Stimulated activated memory B cell treated with anti-CD40 and anti-IgM and Interleukin-4, amounts not matched to agents 10 μg/mL and 1 μg/mL and 100 μg/mL, for 72 hours (primary cell): ENCODE measurements at regions not wholly inside any gene's neighbourhood (a gene's known extent, or its start where the extent isn't known, plus 50 kb on each side); places are given as distances from the start of the nearest gene placed in this dataset.
"Not testable (repeated sequence)": the region's sequence is repeated elsewhere in the genome, so short reads cannot be mapped to it uniquely, and the experiment has no call there.

Experiments used
- ATAC-seq: fragments of 150-1000 bp; cut with Tn5 transposase; 2 replicates; pipeline ENCODE4 v1.10.0; 2021
- H3K27ac Mint-ChIP-seq: one replicate; pipeline ENCODE4 v1.8.0; 2022; ENCODE audit warnings: mild to moderate bottlenecking, mixed read lengths
- H3K27me3 Mint-ChIP-seq: one replicate; pipeline ENCODE4 v1.8.0; 2022; ENCODE audit warnings: mixed read lengths
- H3K36me3 Mint-ChIP-seq: one replicate; pipeline ENCODE4 v1.8.0; 2022; ENCODE audit warnings: mixed read lengths
- H3K4me1 Mint-ChIP-seq: one replicate; pipeline ENCODE4 v1.8.0; 2022; ENCODE audit warnings: mixed read lengths
- H3K4me3 Mint-ChIP-seq: one replicate; pipeline ENCODE4 v1.8.0; 2022; ENCODE audit warnings: mild to moderate bottlenecking, moderate library complexity, mixed read lengths
- H3K9me3 Mint-ChIP-seq: one replicate; pipeline ENCODE4 v1.8.0; 2022; ENCODE audit warnings: mixed read lengths

DNA sequence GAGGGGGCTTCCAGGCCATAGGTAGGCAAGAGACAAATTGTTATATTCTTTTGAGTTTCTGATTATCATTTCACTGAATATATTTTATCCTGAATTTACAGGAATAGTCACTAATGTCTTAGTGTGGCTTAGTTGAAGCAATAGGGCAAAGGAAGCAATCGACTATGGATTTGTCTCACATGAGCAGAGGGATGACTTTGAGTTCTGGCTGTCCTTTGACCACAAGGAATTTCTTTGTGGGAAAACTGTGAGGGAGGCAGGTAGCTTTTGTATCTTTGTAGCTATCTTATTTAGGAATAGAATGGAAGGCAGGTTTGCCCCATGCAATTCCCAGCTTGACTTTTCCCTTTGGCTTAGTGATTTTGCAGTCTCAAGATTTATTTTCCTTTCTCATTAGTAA, 207.3 kb upstream of the ANXA10 start:
- H3K9me3 Mint-ChIP-seq = peaks cover 6% of the 10 kb centered on the region
- no peak overlapping the region for H3K4me3 Mint-ChIP-seq
- no peak overlapping the region for H3K27ac Mint-ChIP-seq
- no peaks in the 10 kb centered on the region for H3K36me3 Mint-ChIP-seq
- no peaks in the 10 kb centered on the region for H3K27me3 Mint-ChIP-seq
- ATAC-seq = no peak
- H3K4me1 Mint-ChIP-seq = no peaks in the 10 kb centered on the region

DNA sequence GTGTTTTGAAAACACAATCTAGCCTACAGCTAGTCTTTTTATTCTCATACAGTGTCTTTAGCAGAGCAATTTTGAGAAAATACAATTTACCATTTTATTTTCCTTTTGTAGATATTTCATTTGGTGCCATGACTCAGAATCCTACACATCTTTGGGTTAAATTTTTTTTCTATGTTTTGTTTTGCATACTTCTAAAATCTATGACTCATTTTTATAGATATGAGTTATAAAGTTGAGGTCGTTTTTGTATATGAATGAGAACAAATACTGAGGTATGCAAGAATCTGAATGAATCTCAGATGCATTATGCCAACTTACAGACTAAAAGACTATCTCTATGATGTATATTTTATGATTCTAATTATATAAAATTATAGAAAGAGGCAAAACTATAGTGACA, 206.5 kb upstream of the ANXA10 start:
- Mint-ChIP-seq H3K4me3 (no peak overlapping the region), H3K36me3 (no peaks in the 10 kb centered on the region), H3K4me1 (no peaks in the 10 kb centered on the region), H3K27me3 (no peaks in the 10 kb centered on the region), H3K9me3 (peaks cover 5% of the 10 kb centered on the region), H3K27ac (no peak overlapping the region)
- ATAC-seq = no peak

DNA sequence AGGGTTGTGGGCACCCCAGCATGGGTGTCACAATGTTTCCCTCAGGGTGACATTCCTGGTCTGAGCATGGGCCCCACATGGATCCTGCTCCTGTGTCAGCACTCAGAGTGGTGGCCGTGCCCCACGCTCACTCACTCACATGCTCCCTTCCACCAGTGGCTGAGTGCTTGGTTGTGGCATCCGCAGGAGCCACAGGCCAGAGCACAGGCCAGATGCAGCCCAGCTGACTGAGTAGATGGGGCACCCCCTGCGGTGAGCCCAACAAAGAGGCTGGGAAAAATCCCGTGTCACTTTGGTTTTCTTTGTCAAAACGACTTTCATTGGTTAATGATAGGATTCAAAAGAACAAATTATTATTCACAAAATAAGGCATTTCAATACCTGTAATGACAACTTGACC, 204.6 kb upstream of the ANXA10 start:
- Mint-ChIP-seq H3K4me1 (no peaks in the 10 kb centered on the region), H3K27ac (no peak overlapping the region), H3K36me3 (no peaks in the 10 kb centered on the region), H3K9me3 (peaks cover 5% of the 10 kb centered on the region), H3K4me3 (no peak overlapping the region), H3K27me3 (no peaks in the 10 kb centered on the region)
- no peak for ATAC-seq

DNA sequence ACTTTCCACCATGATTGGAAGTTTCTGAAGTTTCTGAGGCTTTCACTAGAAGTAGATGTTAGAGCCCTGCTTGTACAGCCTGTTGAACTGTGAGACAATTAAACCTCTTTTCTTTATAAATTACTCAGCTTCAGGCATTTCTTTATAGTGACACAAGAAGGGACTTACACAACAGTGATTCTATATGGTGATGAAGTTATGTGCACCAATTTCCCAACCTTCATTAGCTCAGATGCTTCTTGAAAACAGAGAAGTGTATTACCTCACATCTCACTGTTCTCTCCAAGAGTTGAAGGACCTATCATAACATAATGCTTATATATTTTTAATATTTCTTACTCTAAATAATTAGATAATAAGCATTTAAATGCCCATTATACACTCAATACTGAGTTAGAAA, 202.1 kb upstream of the ANXA10 start:
- Mint-ChIP-seq H3K27ac (no peak overlapping the region), H3K4me1 (no peaks in the 10 kb centered on the region), H3K36me3 (no peaks in the 10 kb centered on the region), H3K27me3 (no peaks in the 10 kb centered on the region), H3K9me3 (peaks cover 5% of the 10 kb centered on the region), H3K4me3 (no peak overlapping the region)
- no peak for ATAC-seq

DNA sequence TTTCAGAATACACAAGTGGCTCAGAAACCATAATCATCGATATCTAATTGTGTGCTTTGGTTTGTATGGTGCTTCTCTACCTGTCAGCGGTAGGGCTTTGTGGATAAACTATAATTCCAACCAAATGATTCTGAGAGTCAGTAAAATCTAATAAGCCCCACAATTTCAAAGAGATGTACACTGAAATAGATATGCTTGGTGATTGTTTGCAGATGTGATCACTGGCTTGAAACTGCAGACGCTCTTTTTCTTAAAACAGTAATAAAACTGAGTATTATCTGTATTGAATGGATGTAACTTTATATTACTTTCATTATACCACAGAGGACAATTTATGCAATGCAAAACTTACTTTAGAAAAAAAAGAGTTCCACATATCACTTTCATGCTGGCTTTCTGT, 198.8 kb upstream of the ANXA10 start:
- H3K4me1 Mint-ChIP-seq = no peaks in the 10 kb centered on the region
- H3K4me3 Mint-ChIP-seq = no peak overlapping the region
- no peak overlapping the region for H3K27ac Mint-ChIP-seq
- no peak for ATAC-seq
- no peaks in the 10 kb centered on the region for H3K27me3 Mint-ChIP-seq
- H3K9me3 Mint-ChIP-seq = peaks cover 2% of the 10 kb centered on the region
- no peaks in the 10 kb centered on the region for H3K36me3 Mint-ChIP-seq

DNA sequence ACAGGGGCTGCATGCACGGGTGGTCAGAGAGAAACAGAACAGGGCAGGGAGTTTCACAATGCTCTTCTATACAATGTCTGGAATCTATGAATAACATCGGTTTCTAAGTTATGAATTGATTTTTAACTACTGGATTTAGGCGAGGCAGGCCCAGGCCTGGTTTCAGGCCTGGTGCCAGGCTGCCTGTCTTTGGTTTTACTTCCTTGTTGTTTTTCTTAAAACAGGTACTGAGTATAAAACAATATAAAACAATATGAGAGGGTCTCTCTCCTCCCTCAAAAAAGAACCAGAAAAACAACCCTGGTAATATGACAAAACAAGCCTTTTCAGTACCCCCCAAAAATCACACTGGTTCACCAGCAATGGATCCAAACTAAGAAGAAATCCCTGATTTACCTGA, 196.1 kb upstream of the ANXA10 start:
- not testable (repeated sequence) for H3K4me3 Mint-ChIP-seq, H3K36me3 Mint-ChIP-seq, ATAC-seq, H3K27me3 Mint-ChIP-seq, H3K27ac Mint-ChIP-seq, H3K9me3 Mint-ChIP-seq, H3K4me1 Mint-ChIP-seq

DNA sequence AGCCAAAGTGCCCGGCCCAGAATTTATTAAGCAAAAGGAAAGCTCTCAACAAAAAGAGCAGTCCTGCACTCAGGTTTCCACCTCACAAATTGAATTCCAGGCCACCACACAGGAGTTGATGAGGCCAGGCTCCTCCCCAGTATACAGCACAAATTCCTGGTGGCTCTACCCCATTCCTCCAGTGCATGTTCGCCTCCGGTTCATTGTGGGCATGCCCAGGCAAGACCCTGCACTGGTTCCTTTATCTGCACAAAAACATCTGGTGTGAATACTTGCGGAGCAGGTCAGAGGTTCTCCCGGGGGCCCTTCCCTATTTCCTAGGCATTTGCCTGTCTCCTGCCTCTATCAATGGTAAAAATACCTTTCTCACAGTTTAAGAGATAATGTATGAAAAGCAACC, 195.2 kb upstream of the ANXA10 start:
- Mint-ChIP-seq H3K36me3 (no peaks in the 10 kb centered on the region), H3K9me3 (no peaks in the 10 kb centered on the region), H3K4me3 (no peak overlapping the region), H3K27ac (no peak overlapping the region), H3K27me3 (no peaks in the 10 kb centered on the region), H3K4me1 (no peaks in the 10 kb centered on the region)
- no peak for ATAC-seq

DNA sequence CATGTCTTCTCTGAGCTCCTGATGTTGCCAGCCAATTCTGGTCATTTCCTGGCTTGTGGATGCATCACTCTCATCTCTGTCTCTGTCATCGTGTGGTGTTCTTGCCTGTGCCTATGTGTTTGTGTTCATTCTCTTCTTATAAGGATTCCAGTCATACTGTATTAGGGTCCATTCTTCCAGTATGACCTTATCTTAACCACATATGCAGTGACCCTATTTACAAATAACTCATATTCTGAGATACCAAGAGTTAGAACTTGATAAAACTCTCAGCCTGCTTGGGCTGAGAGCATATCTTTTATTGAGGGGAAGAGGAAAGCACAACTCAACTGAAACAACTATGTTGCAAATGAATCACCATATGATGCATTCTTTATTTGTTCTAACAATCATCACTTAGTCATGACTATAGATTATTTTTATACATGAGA, 189.0 kb upstream of the ANXA10 start:
- no peaks in the 10 kb centered on the region for H3K4me1 Mint-ChIP-seq
- no peaks in the 10 kb centered on the region for H3K9me3 Mint-ChIP-seq
- H3K4me3 Mint-ChIP-seq = no peak overlapping the region
- H3K36me3 Mint-ChIP-seq = no peaks in the 10 kb centered on the region
- H3K27me3 Mint-ChIP-seq = no peaks in the 10 kb centered on the region
- ATAC-seq = no peak
- H3K27ac Mint-ChIP-seq = no peak overlapping the region

DNA sequence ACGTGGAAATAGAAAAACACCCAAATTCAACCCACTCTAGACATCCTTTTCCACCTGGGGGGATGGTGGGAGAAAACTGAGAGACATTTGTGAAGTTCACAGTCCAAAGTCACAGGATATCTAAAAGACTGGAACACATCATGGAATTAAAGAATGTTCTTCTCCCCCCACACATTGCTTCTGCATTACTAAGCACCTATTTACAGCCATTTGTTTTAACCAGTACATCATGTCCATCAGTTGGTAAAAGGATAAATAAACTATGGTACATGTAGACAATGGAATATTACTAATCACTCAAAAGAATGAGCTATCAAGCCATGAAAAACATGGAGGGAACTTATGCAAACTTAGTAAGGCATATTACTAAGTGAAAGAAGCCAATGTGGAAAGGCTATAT, 185.5 kb upstream of the ANXA10 start:
- Mint-ChIP-seq H3K9me3 (no peaks in the 10 kb centered on the region), H3K4me3 (no peak overlapping the region), H3K36me3 (no peaks in the 10 kb centered on the region), H3K4me1 (no peaks in the 10 kb centered on the region), H3K27me3 (no peaks in the 10 kb centered on the region), H3K27ac (no peak overlapping the region)
- ATAC-seq = no peak

DNA sequence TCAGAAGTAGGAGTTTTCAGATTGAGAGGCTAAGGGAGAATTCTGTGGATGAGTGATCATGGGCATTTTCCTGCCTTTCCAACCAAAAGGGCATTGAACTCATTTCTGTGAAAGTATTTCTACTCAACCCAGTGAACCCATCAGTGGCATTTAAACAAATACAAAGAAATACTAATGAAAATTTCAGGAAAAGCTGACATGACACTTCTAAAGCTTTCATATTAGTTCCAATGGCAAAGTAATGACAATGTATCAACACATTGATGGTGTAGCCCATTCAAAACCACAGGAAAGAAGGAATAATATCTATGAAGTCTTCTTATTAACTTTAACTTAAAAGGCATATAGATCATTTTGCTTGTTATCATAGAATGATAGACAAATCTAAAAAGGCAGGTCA, 183.5 kb upstream of the ANXA10 start:
- Mint-ChIP-seq H3K27me3 (no peaks in the 10 kb centered on the region), H3K9me3 (peaks cover 4% of the 10 kb centered on the region), H3K36me3 (no peaks in the 10 kb centered on the region), H3K4me3 (no peak overlapping the region), H3K27ac (no peak overlapping the region), H3K4me1 (no peaks in the 10 kb centered on the region)
- no peak for ATAC-seq

DNA sequence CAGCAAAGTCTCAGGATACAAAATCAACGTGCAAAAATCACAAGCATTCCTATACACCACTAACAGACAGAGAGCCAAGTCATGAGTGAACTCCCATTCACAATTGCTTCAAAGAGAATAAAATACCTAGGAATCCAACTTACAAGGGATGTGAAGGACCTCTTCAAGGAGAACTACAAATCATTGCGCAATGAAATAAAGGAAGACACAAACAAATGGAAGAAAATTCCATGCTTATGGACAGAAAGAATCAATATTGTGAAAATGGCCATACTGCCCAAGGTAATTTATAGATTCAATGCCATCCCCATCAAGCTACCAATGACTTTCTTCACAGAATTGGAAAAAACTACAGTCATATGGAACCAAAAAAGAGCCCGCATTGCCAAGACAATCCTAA, 179.8 kb upstream of the ANXA10 start:
- not testable (repeated sequence) for ATAC-seq, H3K4me3 Mint-ChIP-seq, H3K4me1 Mint-ChIP-seq, H3K27me3 Mint-ChIP-seq, H3K9me3 Mint-ChIP-seq, H3K27ac Mint-ChIP-seq, H3K36me3 Mint-ChIP-seq

DNA sequence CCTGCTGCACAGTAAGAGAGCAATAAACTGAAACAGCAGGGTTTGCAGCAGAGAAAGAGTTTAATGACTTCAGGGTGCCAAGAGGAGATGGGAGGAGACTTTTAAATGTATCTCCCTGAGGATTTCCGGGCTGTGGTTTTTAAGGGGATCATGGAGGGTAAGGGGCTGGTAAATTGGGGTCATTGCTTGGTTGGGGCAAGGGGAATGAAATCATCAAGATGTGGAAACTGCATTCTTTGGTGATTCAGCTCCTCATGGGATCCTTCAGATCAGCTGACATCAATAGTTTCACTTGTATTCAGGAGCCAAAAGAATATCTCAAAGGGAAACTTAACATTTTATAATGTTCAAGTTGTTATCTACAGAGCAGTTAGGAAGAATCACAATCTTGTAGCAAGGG, 174.3 kb upstream of the ANXA10 start:
- H3K36me3 Mint-ChIP-seq = no peaks in the 10 kb centered on the region
- H3K4me3 Mint-ChIP-seq = no peak overlapping the region
- ATAC-seq = no peak
- H3K4me1 Mint-ChIP-seq = no peaks in the 10 kb centered on the region
- H3K9me3 Mint-ChIP-seq = peaks cover 8% of the 10 kb centered on the region
- no peak overlapping the region for H3K27ac Mint-ChIP-seq
- H3K27me3 Mint-ChIP-seq = no peaks in the 10 kb centered on the region

DNA sequence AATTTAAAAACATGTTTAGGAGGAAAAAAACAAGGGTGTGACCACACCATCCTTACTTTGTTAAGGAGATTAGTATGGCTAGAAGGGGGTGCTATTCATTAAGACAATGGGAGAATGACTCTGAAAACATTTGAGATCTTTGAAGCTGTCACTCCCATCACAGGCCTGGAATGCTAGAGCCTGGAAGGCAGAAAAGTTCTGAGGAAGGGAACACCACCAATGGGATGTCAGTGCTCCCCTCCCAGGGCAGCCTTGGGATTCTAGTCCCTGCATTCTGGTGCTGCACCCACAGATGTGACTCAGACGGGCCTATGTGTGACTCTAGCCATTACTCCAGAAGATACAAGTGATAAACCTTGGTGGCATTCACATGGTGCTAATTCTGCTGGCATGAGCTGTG, 162.2 kb upstream of the ANXA10 start:
- no peak overlapping the region for H3K4me3 Mint-ChIP-seq
- H3K27me3 Mint-ChIP-seq = no peaks in the 10 kb centered on the region
- no peaks in the 10 kb centered on the region for H3K4me1 Mint-ChIP-seq
- H3K27ac Mint-ChIP-seq = no peak overlapping the region
- H3K36me3 Mint-ChIP-seq = no peaks in the 10 kb centered on the region
- H3K9me3 Mint-ChIP-seq = no peaks in the 10 kb centered on the region
- no peak for ATAC-seq

DNA sequence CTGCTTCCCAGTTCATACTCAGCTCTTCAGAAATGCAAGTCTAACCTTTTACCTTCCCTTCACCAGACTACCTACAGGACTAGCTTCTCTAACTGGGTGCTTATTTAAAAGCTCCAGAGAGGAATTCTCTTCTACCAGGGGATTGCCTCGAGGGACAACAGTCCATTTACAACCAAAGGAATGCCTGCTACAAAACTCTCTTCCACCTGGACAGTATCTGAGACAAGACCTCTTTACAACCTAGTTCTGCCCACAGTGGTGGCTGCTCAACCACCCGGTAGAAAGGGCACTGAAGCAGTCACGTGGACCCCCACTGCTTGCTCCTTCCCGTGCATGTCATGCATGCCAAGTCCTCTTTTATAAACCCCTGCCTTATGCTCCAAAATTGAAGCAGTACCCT, 158.1 kb upstream of the ANXA10 start:
- ATAC-seq = no peak
- Mint-ChIP-seq H3K36me3 (no peaks in the 10 kb centered on the region), H3K9me3 (no peaks in the 10 kb centered on the region), H3K27ac (no peak overlapping the region), H3K4me3 (no peak overlapping the region), H3K4me1 (no peaks in the 10 kb centered on the region), H3K27me3 (no peaks in the 10 kb centered on the region)

DNA sequence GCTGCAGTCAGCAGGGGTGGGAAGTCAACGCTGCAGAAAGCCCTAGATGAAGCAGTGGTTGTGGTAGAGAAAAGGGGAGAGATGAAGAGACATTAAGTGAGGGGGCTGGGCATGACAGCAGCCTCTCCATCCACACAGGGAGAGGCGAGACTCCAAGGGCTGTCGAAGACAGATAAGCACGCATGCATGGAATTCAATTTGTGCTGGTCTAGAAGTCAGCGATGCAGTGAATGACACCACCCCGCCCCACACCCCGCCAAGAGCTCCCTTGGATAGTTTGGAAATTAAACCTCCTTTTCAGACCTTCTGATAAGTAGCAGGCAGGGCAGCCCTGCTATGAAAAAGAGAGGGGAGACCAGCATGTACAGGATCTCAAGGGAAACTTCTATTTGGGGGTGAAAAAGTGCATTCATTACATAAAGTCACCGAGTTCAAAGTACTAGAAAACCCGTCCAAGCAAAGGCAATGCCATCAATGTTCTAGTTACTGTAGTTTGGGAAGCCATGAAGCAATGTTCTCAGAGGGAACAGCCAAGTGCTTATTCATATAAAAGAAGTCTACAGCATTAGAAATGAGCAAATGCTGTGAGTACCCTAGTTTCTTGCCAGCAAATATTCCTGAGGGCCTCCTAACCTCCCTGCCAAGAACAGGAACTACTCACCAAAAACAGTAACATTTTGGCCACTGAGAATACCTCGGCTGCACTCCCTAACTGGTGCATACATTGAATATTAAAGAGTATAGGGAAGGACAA, 152.3 kb upstream of the ANXA10 start:
- ATAC-seq = no peak
- H3K9me3 Mint-ChIP-seq = no peaks in the 10 kb centered on the region

DNA sequence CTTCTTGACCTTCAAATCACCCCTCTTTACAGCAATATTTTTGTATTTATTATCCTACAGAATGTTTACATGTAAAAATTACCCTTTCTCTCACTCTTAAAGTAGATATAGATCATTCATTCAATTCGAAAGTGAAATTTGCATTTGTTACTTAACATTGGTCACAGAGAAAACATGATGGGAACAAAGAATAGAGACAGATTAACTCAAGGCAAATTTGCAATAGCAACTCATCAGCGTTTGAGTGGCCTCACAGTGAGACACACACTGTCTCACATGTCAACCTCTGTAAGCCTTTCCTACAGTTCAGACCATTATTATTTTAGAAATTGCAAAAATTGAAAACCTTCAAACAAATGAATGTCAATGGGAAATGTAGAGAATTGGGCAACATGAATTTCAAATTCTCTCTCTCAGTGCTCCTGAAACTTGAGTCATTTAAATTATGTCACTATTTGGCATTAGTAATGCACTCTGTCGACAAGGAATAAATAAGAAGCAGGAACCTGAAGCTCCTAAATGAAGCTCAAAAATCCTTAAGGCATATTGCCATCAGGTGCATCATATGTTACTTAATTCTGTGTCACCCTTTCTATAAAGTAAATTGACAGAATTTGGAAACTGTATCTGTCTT, 148.3 kb upstream of the ANXA10 start:
- Mint-ChIP-seq H3K4me3 (no peak overlapping the region), H3K27me3 (no peaks in the 10 kb centered on the region), H3K27ac (no peak overlapping the region), H3K9me3 (no peaks in the 10 kb centered on the region), H3K4me1 (no peaks in the 10 kb centered on the region), H3K36me3 (no peaks in the 10 kb centered on the region)
- ATAC-seq = no peak

More for the DNA sequence above, 152.3 kb upstream of the ANXA10 start:
- H3K27me3 Mint-ChIP-seq = no peaks in the 10 kb centered on the region
- no peaks in the 10 kb centered on the region for H3K36me3 Mint-ChIP-seq
- no peaks in the 10 kb centered on the region for H3K4me1 Mint-ChIP-seq
- H3K4me3 Mint-ChIP-seq = no peak overlapping the region
- H3K27ac Mint-ChIP-seq = no peak overlapping the region
